ENCODE measurements at regions not wholly inside any gene's neighbourhood (a gene's known extent, or its start where the extent isn't known, plus 50 kb on each side); places are given as distances from the start of the nearest gene placed in this dataset.

GRCh38 chr7:10079572-10079971, 894.1 kb upstream of the PHF14 start:
- H3K4me3 ChIP-seq (ENCODE audit: low read depth, low read length), result no peak overlapping the region
- TF ChIP-seq CTCF (IDR thresholded peaks at IDR 0.05; ENCODE audit: borderline replicate concordance, insufficient read depth, low read depth, low read length), result no peak

DNA sequence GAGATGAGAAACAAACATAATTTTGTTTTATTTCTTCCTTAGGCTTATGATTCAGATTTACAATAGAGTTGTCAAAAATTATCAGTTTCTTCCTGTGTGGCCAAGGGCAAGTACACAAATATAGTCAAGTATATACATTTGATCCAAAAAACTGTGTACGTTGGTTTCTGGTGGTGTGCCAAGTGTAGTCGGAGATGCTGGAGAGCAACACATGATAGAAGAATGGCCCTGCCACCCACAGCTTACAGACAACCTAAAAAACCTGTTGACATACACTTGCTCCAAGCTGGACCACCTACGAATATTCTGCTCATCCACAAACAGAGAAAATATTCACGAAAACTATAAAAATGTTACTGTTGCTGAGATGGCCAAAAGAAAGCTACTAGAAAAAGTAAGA, 890.8 kb upstream of the PHF14 start:
- no peak for TF ChIP-seq CTCF (IDR thresholded peaks at IDR 0.05; ENCODE audit: borderline replicate concordance, insufficient read depth, low read depth, low read length)
- no peak overlapping the region for H3K4me3 ChIP-seq (ENCODE audit: low read depth, low read length)

DNA sequence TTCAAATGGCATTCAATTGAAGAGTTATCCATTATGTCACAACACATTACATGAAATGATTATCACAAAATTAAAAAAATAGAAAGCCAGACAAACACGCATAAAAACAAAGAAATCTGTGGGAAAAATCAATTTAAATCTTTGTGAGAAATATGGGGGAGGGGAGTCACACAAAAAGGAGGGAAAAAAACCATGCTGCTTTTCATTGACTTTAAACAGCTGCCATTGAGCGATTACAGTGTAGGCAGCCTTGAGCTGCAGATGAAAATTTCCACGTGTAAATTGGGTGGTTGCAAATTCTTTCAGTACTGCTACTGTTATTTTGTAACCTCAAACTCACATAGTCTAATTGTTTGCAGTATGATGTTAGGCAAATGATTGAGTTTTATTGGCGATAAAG, 889.9 kb upstream of the PHF14 start:
- H3K4me3 ChIP-seq (ENCODE audit: low read depth, low read length), result no peak overlapping the region
- TF ChIP-seq CTCF (IDR thresholded peaks at IDR 0.05; ENCODE audit: borderline replicate concordance, insufficient read depth, low read depth, low read length), result no peak

DNA sequence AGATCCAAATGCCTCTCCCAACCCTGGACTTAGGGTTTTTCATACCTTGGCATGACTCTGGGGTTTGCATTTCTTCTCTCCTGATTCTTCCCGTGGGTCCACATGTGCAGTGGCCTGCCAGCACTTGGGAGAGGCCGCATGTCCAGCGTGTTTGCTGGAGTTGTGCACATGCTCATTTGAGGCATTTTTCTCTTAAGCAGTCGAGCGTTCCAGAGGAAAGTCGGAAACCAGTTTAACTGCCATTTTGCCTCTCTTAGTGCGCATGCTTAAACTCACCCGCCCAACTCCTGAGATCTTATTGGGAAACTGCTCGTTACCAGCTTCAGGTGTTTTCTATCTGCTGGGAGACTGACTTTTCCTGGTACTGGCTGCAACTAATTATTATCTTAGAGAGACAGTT, 888.4 kb upstream of the PHF14 start:
- TF ChIP-seq CTCF (IDR thresholded peaks at IDR 0.05; ENCODE audit: borderline replicate concordance, insufficient read depth, low read depth, low read length), result no peak

DNA sequence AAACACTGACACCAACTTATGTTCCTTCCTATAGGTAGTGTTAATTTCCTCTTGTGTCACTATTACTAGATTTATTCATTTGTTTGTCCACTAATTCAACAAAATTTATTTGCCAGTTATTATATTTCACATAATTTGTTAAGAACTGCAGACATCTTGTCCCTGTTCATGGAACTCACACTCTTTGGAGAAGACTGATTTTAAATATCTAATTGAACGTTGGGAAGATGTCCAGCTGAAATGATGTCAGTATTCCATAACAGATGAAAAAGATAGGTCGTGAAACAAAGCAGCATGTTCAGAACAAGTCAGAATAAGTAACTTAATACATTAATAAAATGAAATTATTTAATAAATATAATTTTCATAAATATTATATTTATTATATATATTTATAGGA, 873.1 kb upstream of the PHF14 start:
- no peak overlapping the region for H3K4me3 ChIP-seq (ENCODE audit: low read depth, low read length)
- TF ChIP-seq CTCF (IDR thresholded peaks at IDR 0.05; ENCODE audit: borderline replicate concordance, insufficient read depth, low read depth, low read length), result no peak

More for the DNA sequence above, 888.4 kb upstream of the PHF14 start:
- H3K4me3 ChIP-seq (ENCODE audit: low read depth, low read length), result no peak overlapping the region

DNA sequence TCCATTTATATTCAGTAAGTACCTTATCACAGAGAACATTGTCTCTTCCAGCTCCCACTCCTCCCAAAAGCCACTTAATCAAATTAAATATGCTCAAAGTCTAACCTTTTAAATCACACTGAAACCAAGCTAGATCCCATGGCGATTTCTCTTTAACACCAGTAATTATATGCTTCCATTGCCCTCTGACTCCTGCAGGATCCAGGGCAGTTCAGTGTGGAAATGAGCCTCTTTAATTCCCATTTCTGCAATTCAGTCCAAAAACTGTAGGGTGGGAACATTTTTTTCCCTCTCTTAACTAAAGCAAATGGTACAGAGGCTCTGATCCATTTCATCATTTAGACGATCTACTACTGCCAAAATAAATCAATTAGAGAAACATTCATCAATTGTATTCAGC, 872.3 kb upstream of the PHF14 start:
- TF ChIP-seq CTCF (IDR thresholded peaks at IDR 0.05; ENCODE audit: borderline replicate concordance, insufficient read depth, low read depth, low read length), result no peak
- no peak overlapping the region for H3K4me3 ChIP-seq (ENCODE audit: low read depth, low read length)

- no peak overlapping the region for H3K4me3 ChIP-seq (ENCODE audit: low read depth, low read length)
- no peak for TF ChIP-seq CTCF (IDR thresholded peaks at IDR 0.05; ENCODE audit: borderline replicate concordance, insufficient read depth, low read depth, low read length)
Observed at GRCh38 chr7:10104292-10104691, 869.4 kb upstream of the PHF14 start.
